Stimulated activated effector memory CD8-positive, alpha-beta T cell treated with anti-CD3 and anti-CD28 coated beads, Interleukin-12 subunit alpha, Interleukin-12 subunit beta, amount 100 ng/mL, for 72 hours (primary cell): ENCODE measurements at regions not wholly inside any gene's neighbourhood (a gene's known extent, or its start where the extent isn't known, plus 50 kb on each side); places are given as distances from the start of the nearest gene placed in this dataset.

Source experiments
- ATAC-seq: fragments of 150-1000 bp; cut with Tn5 transposase; 2 replicates; pipeline ENCODE4 v1.10.0; 2021
- DNase-seq, 2 donors: peaks; one replicate each; pipeline ENCODE4 v3.0.0; 2021 to 2022; ENCODE audit warnings: low spot score in 2 of 2
- H3K27ac Mint-ChIP-seq: one replicate; pipeline ENCODE4 v1.8.0; 2022; ENCODE audit warnings: mild to moderate bottlenecking, mixed read lengths
- H3K36me3 Mint-ChIP-seq: one replicate; pipeline ENCODE4 v1.8.0; 2022; ENCODE audit warnings: mild to moderate bottlenecking, mixed read lengths
- H3K4me1 Mint-ChIP-seq: one replicate; pipeline ENCODE4 v1.8.0; 2022; ENCODE audit warnings: mixed read lengths
- H3K4me3 Mint-ChIP-seq: one replicate; pipeline ENCODE4 v1.8.0; 2022; ENCODE audit warnings: mild to moderate bottlenecking, mixed read lengths
- H3K9me3 Mint-ChIP-seq: one replicate; pipeline ENCODE4 v1.8.0; 2022; ENCODE audit warnings: mixed read lengths

- H3K27ac Mint-ChIP-seq: no peak overlapping the region
- H3K4me3 Mint-ChIP-seq: no peak overlapping the region
- no peaks in the 10 kb centered on the region for H3K36me3 Mint-ChIP-seq
- no peaks in the 10 kb centered on the region for H3K9me3 Mint-ChIP-seq
- no peaks in the 10 kb centered on the region for H3K4me1 Mint-ChIP-seq
- ATAC-seq: no peak
- DNase-seq: no peak
Observed at GRCh38 chr12:76206677-76207072, 122.2 kb upstream of the NAP1L1 start.

- H3K27ac Mint-ChIP-seq: no peak overlapping the region
- DNase-seq (no peak), ATAC-seq (no peak)
- H3K9me3 Mint-ChIP-seq: no peaks in the 10 kb centered on the region
- H3K4me3 Mint-ChIP-seq: no peak overlapping the region
- H3K4me1 Mint-ChIP-seq: peaks cover 3% of the 10 kb centered on the region
- no peaks in the 10 kb centered on the region for H3K36me3 Mint-ChIP-seq
Observed at GRCh38 chr12:76206039-76206676, 121.7 kb upstream of the NAP1L1 start.

GRCh38 chr12:76202621-76203020 lies 118.1 kb upstream of the NAP1L1 start:
- Mint-ChIP-seq H3K27ac (no peak overlapping the region), H3K4me1 (peaks cover 4% of the 10 kb centered on the region), H3K36me3 (no peaks in the 10 kb centered on the region), H3K9me3 (peaks cover 13% of the 10 kb centered on the region), H3K4me3 (no peak overlapping the region)
- DNase-seq (no peak), ATAC-seq (no peak)

- Mint-ChIP-seq H3K9me3 (peaks cover 17% of the 10 kb centered on the region), H3K27ac (no peak overlapping the region), H3K36me3 (no peaks in the 10 kb centered on the region), H3K4me1 (peaks cover 4% of the 10 kb centered on the region), H3K4me3 (no peak overlapping the region)
- no peak for DNase-seq
- peak; percentile 61 for ATAC-seq
Observed at GRCh38 chr12:76201758-76202157, 117.3 kb upstream of the NAP1L1 start.

GRCh38 chr12:76201316-76201715 lies 116.8 kb upstream of the NAP1L1 start:
- no peak overlapping the region for H3K4me3 Mint-ChIP-seq
- peaks cover 17% of the 10 kb centered on the region for H3K9me3 Mint-ChIP-seq
- no peak overlapping the region for H3K27ac Mint-ChIP-seq
- DNase-seq (no peak), ATAC-seq (no peak)
- H3K36me3 Mint-ChIP-seq: no peaks in the 10 kb centered on the region
- peaks cover 4% of the 10 kb centered on the region for H3K4me1 Mint-ChIP-seq

GRCh38 chr12:76199808-76200207 lies 115.3 kb upstream of the NAP1L1 start:
- no peak overlapping the region for H3K27ac Mint-ChIP-seq

GRCh38 chr12:76198839-76199238 lies 114.4 kb upstream of the NAP1L1 start:
- no peaks in the 10 kb centered on the region for H3K36me3 Mint-ChIP-seq
- DNase-seq (no peak), ATAC-seq (no peak)
- H3K27ac Mint-ChIP-seq: no peak overlapping the region
- no peak overlapping the region for H3K4me3 Mint-ChIP-seq
- H3K4me1 Mint-ChIP-seq: peaks cover 4% of the 10 kb centered on the region
- H3K9me3 Mint-ChIP-seq: peaks cover 17% of the 10 kb centered on the region

More at GRCh38 chr12:76199808-76200207, 115.3 kb upstream of the NAP1L1 start:
- no peak for ATAC-seq
- DNase-seq: no peak
- peaks cover 17% of the 10 kb centered on the region for H3K9me3 Mint-ChIP-seq
- H3K4me1 Mint-ChIP-seq: peaks cover 4% of the 10 kb centered on the region
- no peak overlapping the region for H3K4me3 Mint-ChIP-seq
- no peaks in the 10 kb centered on the region for H3K36me3 Mint-ChIP-seq

- peaks cover 17% of the 10 kb centered on the region for H3K9me3 Mint-ChIP-seq
- H3K36me3 Mint-ChIP-seq: no peaks in the 10 kb centered on the region
- ATAC-seq (no peak), DNase-seq (no peak)
- H3K27ac Mint-ChIP-seq: no peak overlapping the region
- H3K4me3 Mint-ChIP-seq: no peak overlapping the region
- peaks cover 4% of the 10 kb centered on the region for H3K4me1 Mint-ChIP-seq
Observed at GRCh38 chr12:76197283-76197682, 112.8 kb upstream of the NAP1L1 start.

- no peak for DNase-seq
- peaks cover 17% of the 10 kb centered on the region for H3K9me3 Mint-ChIP-seq
- H3K4me3 Mint-ChIP-seq: no peak overlapping the region
- H3K4me1 Mint-ChIP-seq: no peaks in the 10 kb centered on the region
- H3K36me3 Mint-ChIP-seq: no peaks in the 10 kb centered on the region
- no peak overlapping the region for H3K27ac Mint-ChIP-seq
- ATAC-seq: no peak
Observed at GRCh38 chr12:76195920-76196319, 111.4 kb upstream of the NAP1L1 start.

GRCh38 chr12:76194724-76195123 lies 110.2 kb upstream of the NAP1L1 start:
- no peaks in the 10 kb centered on the region for H3K4me1 Mint-ChIP-seq
- H3K9me3 Mint-ChIP-seq: peaks cover 17% of the 10 kb centered on the region

GRCh38 chr12:76193961-76194360 lies 109.5 kb upstream of the NAP1L1 start:
- ATAC-seq (no peak), DNase-seq (no peak)
- Mint-ChIP-seq H3K4me1 (no peaks in the 10 kb centered on the region), H3K36me3 (no peaks in the 10 kb centered on the region), H3K9me3 (peaks cover 12% of the 10 kb centered on the region), H3K27ac (no peak overlapping the region), H3K4me3 (no peak overlapping the region)

More at GRCh38 chr12:76194724-76195123, 110.2 kb upstream of the NAP1L1 start:
- no peak overlapping the region for H3K4me3 Mint-ChIP-seq
- no peaks in the 10 kb centered on the region for H3K36me3 Mint-ChIP-seq
- ATAC-seq: no peak
- DNase-seq: no peak
- H3K27ac Mint-ChIP-seq: no peak overlapping the region

- Mint-ChIP-seq H3K27ac (no peak overlapping the region), H3K36me3 (no peaks in the 10 kb centered on the region), H3K4me3 (no peak overlapping the region), H3K4me1 (no peaks in the 10 kb centered on the region), H3K9me3 (peaks cover 2% of the 10 kb centered on the region)
- ATAC-seq (no peak), DNase-seq (no peak)
Observed at GRCh38 chr12:76192416-76192815, 107.9 kb upstream of the NAP1L1 start.

- H3K36me3 Mint-ChIP-seq: no peaks in the 10 kb centered on the region
- no peaks in the 10 kb centered on the region for H3K9me3 Mint-ChIP-seq
- ATAC-seq (no peak), DNase-seq (no peak)
- H3K4me1 Mint-ChIP-seq: no peaks in the 10 kb centered on the region
- H3K4me3 Mint-ChIP-seq: no peak overlapping the region
- no peak overlapping the region for H3K27ac Mint-ChIP-seq
Observed at GRCh38 chr12:76190299-76190698, 105.8 kb upstream of the NAP1L1 start.

GRCh38 chr12:76189851-76190250 lies 105.4 kb upstream of the NAP1L1 start:
- Mint-ChIP-seq H3K27ac (no peak overlapping the region), H3K4me3 (no peak overlapping the region), H3K9me3 (no peaks in the 10 kb centered on the region), H3K4me1 (no peaks in the 10 kb centered on the region), H3K36me3 (no peaks in the 10 kb centered on the region)
- DNase-seq (no peak), ATAC-seq (no peak)

- no peaks in the 10 kb centered on the region for H3K36me3 Mint-ChIP-seq
- ATAC-seq (no peak), DNase-seq (no peak)
- no peak overlapping the region for H3K27ac Mint-ChIP-seq
- peaks cover 7% of the 10 kb centered on the region for H3K4me1 Mint-ChIP-seq
- H3K9me3 Mint-ChIP-seq: no peaks in the 10 kb centered on the region
- H3K4me3 Mint-ChIP-seq: no peak overlapping the region
Observed at GRCh38 chr12:76187177-76187576, 102.7 kb upstream of the NAP1L1 start.

GRCh38 chr12:76186131-76186906 lies 101.8 kb upstream of the NAP1L1 start:
- DNase-seq (no peak), ATAC-seq (no peak)
- Mint-ChIP-seq H3K27ac (no peak overlapping the region), H3K4me1 (peaks cover 7% of the 10 kb centered on the region), H3K9me3 (no peaks in the 10 kb centered on the region), H3K4me3 (no peak overlapping the region), H3K36me3 (no peaks in the 10 kb centered on the region)
